ENCODE measurements at regions not wholly inside any gene's neighbourhood (a gene's known extent, or its start where the extent isn't known, plus 50 kb on each side); places are given as distances from the start of the nearest gene placed in this dataset.

DNA sequence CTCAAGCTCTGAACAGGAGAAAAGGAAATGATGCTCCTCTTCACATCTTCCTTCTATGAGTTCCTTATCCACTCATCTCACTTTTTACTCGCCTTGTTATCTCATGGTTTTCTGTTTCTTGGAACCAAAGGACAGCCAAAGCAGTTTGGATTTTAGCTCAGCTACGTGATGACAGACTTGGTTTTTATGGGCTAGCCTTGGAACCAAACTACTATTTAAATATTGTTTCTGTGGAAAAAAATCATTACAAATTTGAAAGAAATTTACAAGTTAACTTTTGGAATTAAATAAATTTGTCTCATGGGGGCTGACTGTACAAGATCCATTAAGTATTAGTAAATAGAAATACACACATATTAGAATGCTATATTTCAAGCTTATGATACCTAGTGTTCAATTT lies 727.8 kb upstream of the FANCL start:
- DNase-seq (ENCODE audit: low read depth), result no peak

DNA sequence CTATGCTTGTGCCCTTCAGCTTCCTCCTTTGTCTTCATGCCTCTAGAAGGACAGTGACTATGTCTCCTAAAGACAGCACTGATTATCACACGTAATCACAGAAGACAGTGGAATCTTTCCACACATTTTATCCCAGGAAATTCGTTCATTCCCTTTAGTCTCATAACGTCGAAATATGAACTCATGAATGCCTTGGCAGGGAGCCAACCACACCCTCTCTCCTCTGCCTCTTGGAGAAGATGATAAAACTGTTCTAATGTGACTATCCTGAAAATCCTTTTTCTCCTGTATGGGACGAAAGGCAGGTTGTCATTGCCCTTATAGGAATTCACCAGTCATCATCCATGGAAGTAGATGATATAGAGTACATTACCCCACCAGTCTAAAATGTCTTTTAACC lies 726.6 kb upstream of the FANCL start:
- DNase-seq (ENCODE audit: low read depth), result no peak

DNA sequence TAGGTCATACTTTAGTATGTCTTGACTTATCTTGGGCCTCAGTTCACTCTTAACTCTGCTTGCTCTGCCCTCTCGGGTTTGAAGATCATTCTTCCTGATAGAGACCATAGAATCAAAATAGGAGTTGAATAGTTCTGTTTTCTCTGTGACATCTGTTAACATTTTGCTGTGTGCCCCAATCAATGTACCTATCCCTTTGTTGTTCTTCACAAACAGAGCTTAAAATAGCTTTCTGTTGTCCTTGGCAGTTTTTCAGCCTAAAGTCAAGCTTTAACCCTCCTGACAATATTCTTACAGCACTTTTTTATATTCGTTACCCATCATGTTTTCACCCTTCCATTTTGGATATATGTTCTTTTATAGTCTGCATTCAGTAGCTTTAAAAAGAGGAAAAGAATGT lies 724.5 kb upstream of the FANCL start:
- DNase-seq (ENCODE audit: low read depth), result no peak

DNA sequence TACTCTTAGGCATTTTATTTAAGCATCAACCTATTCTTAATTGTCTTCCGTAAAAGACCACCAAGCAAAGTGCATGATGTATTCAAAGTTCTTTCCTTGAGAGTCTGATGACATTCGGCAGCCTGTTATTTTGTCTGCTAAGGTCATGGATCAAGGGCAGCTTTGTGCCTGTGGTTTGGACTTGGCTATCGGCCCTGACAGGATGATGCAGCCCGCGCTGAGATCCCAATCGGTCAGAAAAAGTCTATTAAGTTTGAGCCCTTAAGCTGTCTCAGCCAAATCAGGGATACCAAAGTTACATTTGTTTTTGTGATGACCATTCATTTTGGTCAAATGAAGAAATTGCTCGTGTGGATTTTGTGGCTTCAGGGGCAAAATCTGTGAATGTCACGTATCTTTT lies 718.9 kb upstream of the FANCL start:
- no peak for DNase-seq (ENCODE audit: low read depth)

DNA sequence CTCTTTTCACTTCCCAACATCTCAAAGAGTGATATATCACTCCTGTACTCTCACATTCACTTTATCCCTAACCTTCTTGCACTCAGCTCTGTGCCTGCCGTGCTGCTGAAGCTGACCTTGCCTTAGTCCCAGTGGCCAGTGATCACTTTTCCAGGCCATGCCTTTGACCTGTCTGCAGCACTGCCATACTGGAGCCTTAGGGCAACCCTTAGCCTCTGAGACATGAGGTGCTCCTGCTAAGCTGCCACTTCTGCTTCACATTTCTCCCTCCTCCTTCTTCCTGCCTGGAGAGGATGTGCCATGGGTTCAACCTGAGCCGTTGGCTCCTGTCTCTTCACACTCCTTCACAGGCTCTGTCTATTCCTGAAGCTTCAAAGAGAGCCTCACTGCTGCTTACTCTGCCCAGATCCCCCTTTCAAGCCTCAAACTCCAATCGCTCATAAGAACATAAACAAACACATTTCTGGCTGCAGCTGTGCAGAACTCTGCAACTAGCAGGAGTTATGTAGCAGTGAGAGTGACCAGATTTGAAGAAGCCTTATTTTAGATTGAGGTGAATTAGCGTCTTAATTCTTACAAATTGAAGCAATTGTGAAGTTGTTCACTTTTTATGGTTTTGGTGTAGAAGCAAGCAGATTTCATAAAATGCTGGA lies 716.2 kb upstream of the FANCL start:
- DNase-seq (ENCODE audit: low read depth), result no peak

DNA sequence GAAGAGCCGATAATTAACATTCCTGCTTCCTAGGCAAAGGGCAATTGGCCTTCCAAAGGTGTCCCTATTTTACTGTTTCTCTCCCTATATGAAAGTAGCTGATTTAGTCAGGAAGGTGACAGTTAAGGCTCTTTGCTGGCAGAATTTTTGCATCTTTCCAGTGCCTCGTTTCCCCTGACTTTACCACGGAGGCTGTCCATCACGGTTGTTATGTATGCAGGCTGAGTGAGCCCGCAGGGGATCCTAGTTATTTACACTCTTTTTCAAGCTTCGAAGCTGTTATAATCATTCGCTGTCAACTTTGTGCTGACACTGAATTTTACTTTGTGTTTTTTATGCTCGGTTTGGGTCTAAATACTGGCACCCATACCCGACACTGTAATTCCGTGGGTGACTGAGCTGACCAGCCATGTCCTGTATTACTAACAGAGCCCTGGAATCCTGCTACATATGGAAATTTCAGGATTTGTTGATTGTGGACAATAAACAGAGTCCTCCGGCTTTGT lies 713.8 kb upstream of the FANCL start:
- DNase-seq (ENCODE audit: low read depth), result no peak

DNA sequence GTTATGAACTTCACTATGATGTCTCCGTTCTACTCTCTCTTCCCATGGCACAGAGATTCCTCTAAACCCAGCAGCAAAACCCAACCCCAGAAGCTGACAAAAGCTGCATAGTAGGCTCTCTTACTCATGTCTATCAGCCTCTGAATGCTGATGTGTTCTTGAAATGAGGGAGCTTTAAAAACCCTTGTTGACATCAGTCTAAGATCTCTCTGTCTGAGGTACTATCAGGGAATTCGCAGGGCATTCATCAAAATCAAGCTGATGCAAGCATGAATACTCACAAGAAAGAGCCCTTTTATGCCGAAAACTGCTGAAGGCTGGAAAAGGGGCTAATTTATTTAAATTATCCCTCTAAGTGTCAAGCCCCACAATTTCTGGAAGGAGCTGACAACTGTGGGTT lies 710.6 kb upstream of the FANCL start:
- no peak for DNase-seq (ENCODE audit: low read depth)

DNA sequence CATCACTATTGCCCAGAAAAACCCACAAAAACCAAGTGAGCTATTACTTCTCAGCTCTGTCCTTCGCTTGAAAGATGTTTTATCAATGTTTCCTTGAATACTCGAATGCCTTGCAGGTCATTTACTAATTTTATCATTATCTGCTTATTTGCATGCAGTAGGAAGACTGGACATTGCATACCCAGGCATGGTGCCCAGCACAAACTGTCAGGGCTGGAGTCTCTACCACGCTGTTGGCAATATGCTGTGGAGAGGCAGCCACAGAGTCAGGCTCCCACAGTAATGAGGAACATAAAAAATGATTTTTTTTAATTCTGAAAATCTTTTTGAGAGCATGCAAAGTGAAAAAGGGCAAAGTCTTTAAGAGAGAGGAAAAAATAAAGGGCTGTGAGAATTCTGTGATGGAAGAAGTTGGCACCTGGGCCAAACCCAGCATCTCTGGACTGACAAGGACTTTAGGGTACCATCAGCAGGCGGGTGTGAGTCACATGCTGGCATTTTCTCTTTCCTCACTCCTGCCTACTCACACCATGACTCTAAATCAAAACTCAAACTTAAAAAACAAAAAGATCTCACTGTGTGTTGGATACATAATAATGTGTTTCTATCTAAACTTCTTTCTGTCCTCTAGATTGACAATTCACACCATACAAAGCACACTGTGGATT lies 709.8 kb upstream of the FANCL start:
- DNase-seq (ENCODE audit: low read depth), result no peak

DNA sequence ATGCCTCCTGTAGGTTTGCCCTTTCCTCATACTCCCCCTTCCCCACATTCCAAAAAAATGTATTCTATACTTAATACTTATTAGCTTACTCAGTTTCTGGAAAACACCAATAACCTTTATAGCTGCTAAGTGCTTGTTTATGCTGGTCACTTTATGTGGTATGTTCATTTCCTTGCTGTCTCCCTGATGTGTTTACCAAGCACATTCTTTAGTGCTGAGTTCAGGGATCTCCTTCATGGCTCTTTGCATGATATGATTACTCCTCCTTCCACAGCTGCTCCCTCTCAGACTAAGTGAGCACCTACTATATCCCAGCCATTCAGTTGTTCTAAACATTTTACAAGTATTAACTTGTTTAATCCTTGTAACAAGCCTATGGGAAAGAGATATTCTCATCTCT lies 698.3 kb upstream of the FANCL start:
- no peak for DNase-seq (ENCODE audit: low read depth)

DNA sequence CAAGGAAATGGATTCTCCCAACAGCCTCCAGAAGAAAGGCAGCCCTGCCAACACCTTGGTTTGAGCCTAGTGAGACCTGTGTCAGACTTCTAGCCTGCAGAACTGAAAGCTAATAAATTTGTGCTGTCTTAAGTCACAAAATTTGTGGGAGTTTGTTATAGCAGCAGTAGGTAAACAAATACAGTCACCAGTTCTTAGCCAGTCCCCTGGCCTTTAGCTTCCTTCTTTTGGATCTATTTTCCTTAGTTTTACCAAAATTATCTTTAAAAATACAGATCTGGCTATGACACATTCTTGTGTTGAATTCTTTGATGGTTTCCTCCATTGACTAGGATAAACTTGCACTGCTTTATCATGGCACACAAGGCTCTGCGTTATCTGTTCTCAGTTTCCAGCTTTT lies 697.9 kb upstream of the FANCL start:
- no peak for DNase-seq (ENCODE audit: low read depth)

DNA sequence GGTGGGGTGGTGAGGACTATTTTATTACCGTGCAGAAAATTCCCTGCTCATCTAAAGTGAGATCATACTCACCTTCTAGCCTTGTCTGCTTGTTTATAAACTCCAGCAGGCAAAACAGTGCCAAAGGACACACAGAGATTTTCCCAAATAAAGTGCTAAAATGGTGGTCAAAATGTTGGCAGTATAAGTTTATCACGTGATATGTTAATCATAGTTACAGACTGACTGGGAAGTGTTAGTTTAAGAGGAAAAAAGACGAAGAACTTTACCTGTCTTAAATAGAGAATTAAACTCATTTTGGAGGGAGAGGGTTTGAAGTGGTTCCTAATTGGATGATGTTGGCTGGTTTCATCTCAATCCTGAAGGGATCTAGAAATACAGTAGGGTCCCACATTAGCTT lies 691.7 kb upstream of the FANCL start:
- no peak for DNase-seq (ENCODE audit: low read depth)

DNA sequence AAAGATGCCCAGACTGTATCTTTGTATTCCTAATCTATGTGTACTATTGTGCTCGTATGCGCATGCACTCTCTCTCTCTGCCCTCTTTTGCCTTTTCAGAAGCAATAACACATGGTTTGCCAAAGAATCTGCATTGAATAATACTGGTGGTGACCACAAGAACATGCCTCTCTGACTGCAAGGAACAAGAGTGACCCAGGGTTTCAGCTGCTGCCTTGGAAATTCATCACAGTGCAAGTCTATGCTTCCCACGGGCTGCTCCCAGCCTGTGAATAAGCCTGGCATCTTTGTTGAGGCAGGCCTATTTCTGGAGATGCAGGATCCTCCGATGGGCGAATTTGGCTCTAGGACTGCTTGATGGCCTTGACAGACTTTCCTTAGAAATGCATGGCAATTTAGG lies 689.4 kb upstream of the FANCL start:
- no peak for DNase-seq (ENCODE audit: low read depth)

DNA sequence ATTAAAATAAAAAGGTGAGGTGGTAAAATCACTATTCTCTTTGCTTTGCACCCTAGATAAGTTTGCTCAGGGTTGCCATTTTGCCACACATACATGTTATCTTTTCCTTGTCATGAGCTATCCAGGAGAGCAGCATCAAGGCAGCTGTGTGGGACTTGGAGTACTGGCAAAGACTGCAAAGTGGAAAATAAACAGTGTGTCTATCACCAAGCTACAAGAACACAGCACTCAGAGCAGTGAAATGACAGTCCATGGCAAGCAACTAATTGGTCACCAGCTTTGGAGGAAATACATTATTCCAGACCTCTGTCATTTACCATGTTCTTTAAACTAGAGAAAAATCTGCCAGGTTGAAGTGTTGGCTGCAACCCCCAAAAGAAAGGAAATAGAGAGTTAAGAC lies 687.8 kb upstream of the FANCL start:
- no peak for DNase-seq (ENCODE audit: low read depth)

DNA sequence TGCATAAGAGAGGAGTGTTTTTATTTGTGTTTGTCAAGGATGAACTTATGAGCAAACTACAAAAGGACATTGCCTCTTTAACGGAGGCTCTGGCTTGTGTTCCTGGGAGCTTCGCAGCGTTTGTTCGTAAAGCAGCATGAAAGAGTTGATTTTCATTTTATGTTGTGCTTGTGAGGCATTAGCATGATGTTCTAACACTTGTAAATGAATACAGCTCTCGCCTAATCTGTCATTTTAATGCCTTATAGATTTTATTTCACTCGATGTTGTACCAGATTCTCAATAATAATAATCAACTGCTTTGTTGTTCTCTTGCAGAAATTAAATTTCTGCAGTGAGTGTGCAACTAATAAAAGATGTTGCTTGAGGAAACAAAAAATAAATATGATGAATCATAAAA lies 687.3 kb upstream of the FANCL start:
- DNase-seq (ENCODE audit: low read depth), result no peak

DNA sequence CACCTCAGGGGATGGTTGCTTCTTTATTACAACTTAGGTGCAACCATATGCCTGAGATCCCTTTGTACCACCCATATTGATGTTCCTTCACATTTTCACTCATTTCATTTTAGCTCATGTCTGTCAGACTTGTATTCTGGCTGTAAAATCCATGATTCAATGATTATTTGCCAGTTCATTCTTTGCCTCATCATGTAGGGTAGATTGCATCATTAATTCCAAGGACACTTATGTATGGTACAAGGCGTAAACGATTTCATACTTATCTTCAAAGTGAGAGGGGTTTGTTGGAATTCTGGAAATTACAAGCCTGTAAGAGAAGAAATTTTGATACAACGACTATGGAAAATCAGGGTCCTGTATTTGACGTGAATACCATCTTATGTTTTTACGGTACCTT lies 685.0 kb upstream of the FANCL start:
- no peak for DNase-seq (ENCODE audit: low read depth)

DNA sequence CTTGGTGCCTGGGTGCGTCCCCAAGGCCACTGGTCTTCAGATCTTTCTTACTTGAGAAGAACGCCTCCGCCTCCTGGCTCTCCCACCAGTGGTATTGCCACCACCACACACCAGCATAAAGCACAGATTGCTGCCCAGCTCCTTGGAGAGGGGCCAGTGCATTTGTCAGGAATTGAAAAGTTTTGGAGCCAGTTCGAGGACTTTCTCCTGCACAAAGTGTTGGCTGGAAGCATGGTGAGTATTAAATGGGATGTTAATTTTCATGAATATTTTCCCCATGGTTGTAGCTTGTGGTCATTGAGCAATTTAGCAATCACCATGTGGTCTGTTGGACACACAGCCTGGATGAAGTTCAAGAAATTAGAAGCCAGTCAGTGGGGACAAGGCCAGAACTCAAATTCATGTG lies 684.6 kb upstream of the FANCL start:
- DNase-seq (ENCODE audit: low read depth), result no peak

DNA sequence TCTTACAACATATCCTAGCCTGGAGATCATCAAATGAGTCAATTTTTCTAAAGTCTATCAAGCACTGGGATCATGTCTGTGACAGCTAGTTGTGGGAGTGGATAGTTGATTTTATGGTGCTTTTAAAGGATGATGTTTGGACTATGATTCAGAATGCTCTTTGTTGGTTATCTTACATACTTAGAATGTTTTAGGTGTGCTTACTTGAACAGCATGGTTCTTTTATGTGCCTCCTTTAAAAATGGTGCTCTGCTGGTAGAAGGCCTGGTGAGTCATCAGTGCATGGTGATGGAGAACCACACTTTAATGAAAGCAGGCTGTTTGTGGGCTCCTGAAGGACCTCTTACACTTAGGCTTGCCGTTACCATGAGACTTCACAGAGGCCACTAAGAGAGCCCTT lies 682.7 kb upstream of the FANCL start:
- no peak for DNase-seq (ENCODE audit: low read depth)

DNA sequence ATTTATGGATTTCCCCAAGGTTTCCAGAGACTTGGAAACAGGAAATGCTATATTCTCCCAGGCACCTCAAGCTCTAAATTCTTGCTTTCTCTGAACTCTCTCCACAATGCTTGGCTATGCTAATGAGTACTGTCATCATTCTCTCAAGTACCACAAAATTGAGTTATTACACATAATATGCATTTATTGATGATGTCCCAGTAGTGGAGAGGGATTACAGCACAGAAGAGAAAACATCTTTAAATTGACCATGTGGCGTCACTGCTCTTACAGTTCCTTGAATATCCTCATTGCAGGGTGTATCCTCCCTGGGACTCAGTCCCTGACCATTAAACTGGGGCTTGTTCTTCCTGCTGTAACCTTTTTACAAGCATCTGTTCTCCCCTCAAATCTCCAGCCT lies 681.1 kb upstream of the FANCL start:
- no peak for DNase-seq (ENCODE audit: low read depth)

DNA sequence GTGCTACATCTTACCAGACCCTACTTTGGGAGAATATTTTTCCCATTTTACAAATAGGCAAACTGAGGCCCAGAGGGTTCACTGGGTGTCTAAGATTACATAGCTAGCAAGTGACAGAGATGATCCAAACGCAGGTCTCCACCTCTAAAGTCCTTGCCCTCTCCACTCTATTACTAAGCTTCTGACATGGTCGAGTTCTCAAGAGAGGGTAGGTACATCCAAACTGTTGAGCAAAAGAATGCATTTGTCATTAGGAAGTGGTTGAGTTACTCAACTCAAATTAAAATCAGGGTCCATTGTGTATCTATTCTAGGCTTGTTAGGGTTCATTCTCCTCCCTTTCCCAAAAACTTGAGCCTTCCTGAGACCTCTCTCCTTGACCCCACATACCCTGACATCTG lies 680.6 kb upstream of the FANCL start:
- no peak for DNase-seq (ENCODE audit: low read depth)

DNA sequence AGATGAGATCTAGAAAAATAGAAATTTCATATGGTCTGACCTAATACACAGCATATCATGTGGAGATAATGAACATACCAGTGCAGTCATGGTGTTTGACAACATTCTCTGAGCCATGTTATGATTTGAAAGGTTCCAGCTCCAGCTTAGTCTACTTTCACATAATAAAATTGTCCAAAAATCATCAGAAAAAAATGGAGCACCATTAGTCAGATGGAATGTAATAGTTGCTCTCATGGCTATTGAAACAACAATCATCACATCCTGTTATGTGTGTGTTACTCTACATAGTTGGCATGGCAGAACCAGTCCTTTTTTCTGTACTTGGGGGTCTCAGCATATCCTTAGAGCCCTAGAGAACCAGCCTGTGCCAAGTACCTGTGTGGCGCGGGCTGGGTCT lies 678.9 kb upstream of the FANCL start:
- DNase-seq (ENCODE audit: low read depth), result no peak

DNA sequence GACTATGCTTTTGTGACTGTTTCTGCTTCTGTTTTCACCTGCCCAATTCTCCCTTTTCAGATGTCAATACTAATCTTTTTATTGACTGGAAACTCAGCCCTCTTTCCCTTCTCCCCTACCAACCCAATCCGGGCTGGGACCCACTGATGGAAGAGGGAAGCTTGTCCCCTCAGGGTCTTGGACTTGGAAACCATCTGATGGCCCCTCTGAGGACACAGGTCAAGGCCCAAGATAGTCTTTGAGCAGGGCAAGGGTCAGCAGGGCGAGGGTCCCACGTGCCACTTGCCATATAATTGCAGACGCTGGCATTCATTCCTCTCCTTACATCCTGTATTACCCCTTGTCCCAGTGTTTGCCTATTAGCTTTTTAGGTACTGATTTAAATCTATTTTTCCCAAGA lies 678.2 kb upstream of the FANCL start:
- DNase-seq (ENCODE audit: low read depth), result no peak

DNA sequence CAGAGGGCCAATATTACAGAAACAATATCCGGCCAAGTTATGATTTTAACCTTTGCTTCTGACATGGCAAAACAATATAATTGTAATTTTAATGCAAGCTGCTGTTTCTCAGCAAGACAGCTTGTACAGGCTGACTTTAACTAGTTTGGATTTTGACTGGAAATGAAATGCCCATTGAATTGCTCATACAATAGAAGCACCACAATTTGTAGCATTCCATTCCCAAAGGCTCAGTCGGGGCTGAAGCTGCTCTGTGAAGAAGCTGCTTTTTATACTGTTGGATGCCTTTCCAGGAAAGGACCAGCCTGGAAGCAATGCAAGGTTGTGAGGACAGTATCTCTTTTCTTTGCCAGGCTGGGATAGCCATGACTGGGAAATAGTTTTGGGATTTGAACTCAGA lies 677.0 kb upstream of the FANCL start:
- no peak for DNase-seq (ENCODE audit: low read depth)

DNA sequence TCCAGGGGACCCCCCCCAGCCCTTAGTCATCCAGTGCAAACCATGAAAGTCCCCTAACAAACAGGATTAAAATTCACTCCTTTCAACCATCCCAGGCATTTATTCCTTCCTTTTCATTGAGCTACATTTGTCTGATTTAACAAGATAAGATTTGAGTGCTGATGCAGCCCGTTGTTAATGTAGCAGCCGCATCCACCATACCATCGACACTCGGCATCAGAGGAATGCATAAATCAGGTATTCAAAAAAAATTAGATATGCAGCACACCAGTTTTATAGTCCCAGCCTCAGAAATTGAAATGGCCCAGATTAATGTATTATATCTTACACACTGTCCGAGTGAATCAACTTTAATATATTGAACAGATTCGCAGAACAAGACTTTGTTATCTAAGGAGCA lies 676.5 kb upstream of the FANCL start:
- no peak for DNase-seq (ENCODE audit: low read depth)

DNA sequence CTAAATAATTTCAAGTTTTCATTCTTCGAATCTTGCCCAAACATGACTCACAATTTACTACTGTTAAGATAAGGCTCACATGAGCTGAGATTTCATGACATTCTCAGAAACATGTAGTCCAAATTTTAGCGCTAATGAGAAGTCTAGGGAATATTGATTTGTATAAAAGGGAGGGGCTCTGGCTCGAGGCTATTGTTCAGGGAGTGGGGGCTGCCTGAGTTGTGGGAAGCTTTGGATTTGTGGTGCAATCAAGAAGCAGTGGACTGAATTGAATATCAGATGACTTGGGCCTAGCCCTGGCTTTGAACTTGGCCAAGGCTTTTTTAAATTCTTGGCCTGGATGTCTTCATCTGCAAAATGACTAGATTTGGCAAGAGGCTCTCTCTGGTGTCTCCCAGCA lies 674.9 kb upstream of the FANCL start:
- DNase-seq (ENCODE audit: low read depth), result no peak
